Activated CD4-positive, alpha-beta memory T cell treated with anti-CD3 and anti-CD28 coated beads for 36 hours (primary cell): ENCODE measurements at regions not wholly inside any gene's neighbourhood (a gene's known extent, or its start where the extent isn't known, plus 50 kb on each side); places are given as distances from the start of the nearest gene placed in this dataset.

Experiments used
- CTCF ChIA-PET: fragments of 350-600 bp; sonication (Branson Sonifier 250); formaldehyde crosslinking; loops from one replicate; lab custom pipeline; 2021; ENCODE audit warnings: antibody characterized with exemption, inconsistent platforms; lab: Charles Lee
- POLR2A ChIA-PET: fragments of 350-600 bp; sonication (Branson Sonifier 250); formaldehyde crosslinking; loops from one replicate; lab custom pipeline; 2021; ENCODE audit warnings: antibody characterized with exemption; lab: Charles Lee
- DNase-seq: peaks from one replicate; pipeline ENCODE4 v3.0.0-alpha.2; 2020
- H3K27ac Mint-ChIP-seq: one replicate; pipeline ENCODE4 v1.8.0; 2021; ENCODE audit warnings: mixed read lengths
- H3K27me3 Mint-ChIP-seq: one replicate; pipeline ENCODE4 v1.8.0; 2021; ENCODE audit warnings: mixed read lengths
- H3K36me3 Mint-ChIP-seq: one replicate; pipeline ENCODE4 v1.8.0; 2021; ENCODE audit warnings: mixed read lengths
- H3K4me1 Mint-ChIP-seq: one replicate; pipeline ENCODE4 v1.8.0; 2021; ENCODE audit warnings: low read depth, mixed read lengths
- H3K4me3 Mint-ChIP-seq: one replicate; pipeline ENCODE4 v1.8.0; 2021; ENCODE audit warnings: mild to moderate bottlenecking, mixed read lengths
- H3K9me3 Mint-ChIP-seq: one replicate; pipeline ENCODE4 v1.8.0; 2021; ENCODE audit warnings: mixed read lengths
- intact Hi-C: fragments of 100-400 bp; cut with micrococcal nuclease; formaldehyde crosslinking; loops from one replicate; pipeline ENCODE4 v1.15.1; 2023

- ChIA-PET CTCF (no interaction called here), POLR2A (no interaction called here)
- Mint-ChIP-seq H3K4me1 (no peaks in the 10 kb centered on the region), H3K27me3 (peaks cover 8% of the 10 kb centered on the region), H3K4me3 (no peak overlapping the region), H3K36me3 (no peaks in the 10 kb centered on the region), H3K9me3 (no peaks in the 10 kb centered on the region), H3K27ac (no peak overlapping the region)
- intact Hi-C loops, result no loop called here
- DNase-seq, result no peak
Observed at GRCh38 chr1:29785137-29785527, 548.8 kb downstream of the PTPRU start.

GRCh38 chr1:29784276-29785136, 548.2 kb downstream of the PTPRU start:
- H3K4me3 Mint-ChIP-seq, result no peak overlapping the region
- no peak for DNase-seq
- H3K9me3 Mint-ChIP-seq, result no peaks in the 10 kb centered on the region
- H3K27me3 Mint-ChIP-seq, result peaks cover 10% of the 10 kb centered on the region
- intact Hi-C loops, result no loop called here
- no peak overlapping the region for H3K27ac Mint-ChIP-seq
- H3K4me1 Mint-ChIP-seq, result no peaks in the 10 kb centered on the region
- POLR2A ChIA-PET, result no interaction called here
- H3K36me3 Mint-ChIP-seq, result no peaks in the 10 kb centered on the region
- CTCF ChIA-PET, result no interaction called here

GRCh38 chr1:29783508-29784275, 547.4 kb downstream of the PTPRU start:
- H3K27ac Mint-ChIP-seq, result no peak overlapping the region
- intact Hi-C loops, result no loop called here
- H3K4me1 Mint-ChIP-seq, result no peaks in the 10 kb centered on the region
- no peak for DNase-seq
- CTCF ChIA-PET, result interaction anchor here (1.4 kb wide), 1 partner anchor 9 kb away, joined by 5 read pairs; no protein-coding TSS in a partner anchor
- no peaks in the 10 kb centered on the region for H3K9me3 Mint-ChIP-seq
- H3K27me3 Mint-ChIP-seq, result peaks cover 16% of the 10 kb centered on the region
- H3K4me3 Mint-ChIP-seq, result no peak overlapping the region
- POLR2A ChIA-PET, result no interaction called here
- no peaks in the 10 kb centered on the region for H3K36me3 Mint-ChIP-seq

GRCh38 chr1:29782846-29783507, 546.7 kb downstream of the PTPRU start:
- no peaks in the 10 kb centered on the region for H3K9me3 Mint-ChIP-seq
- H3K27ac Mint-ChIP-seq, result no peak overlapping the region
- peaks cover 22% of the 10 kb centered on the region for H3K27me3 Mint-ChIP-seq
- CTCF ChIA-PET, result interaction anchor here (1.4 kb wide), 1 partner anchor 10 kb away, joined by 5 read pairs; no protein-coding TSS in a partner anchor
- H3K4me3 Mint-ChIP-seq, result no peak overlapping the region
- POLR2A ChIA-PET, result no interaction called here
- no peaks in the 10 kb centered on the region for H3K36me3 Mint-ChIP-seq
- DNase-seq, result no peak
- no peaks in the 10 kb centered on the region for H3K4me1 Mint-ChIP-seq
- intact Hi-C loops, result no loop called here

GRCh38 chr1:29779146-29779545, 542.8 kb downstream of the PTPRU start:
- Mint-ChIP-seq H3K4me3 (no peak overlapping the region), H3K36me3 (no peaks in the 10 kb centered on the region), H3K27me3 (peaks cover 35% of the 10 kb centered on the region), H3K9me3 (peaks cover 7% of the 10 kb centered on the region), H3K4me1 (no peaks in the 10 kb centered on the region), H3K27ac (no peak overlapping the region)
- POLR2A ChIA-PET, result no interaction called here
- DNase-seq, result no peak
- CTCF ChIA-PET, result no interaction called here
- intact Hi-C loops, result no loop called here

- Mint-ChIP-seq H3K36me3 (no peaks in the 10 kb centered on the region), H3K4me1 (no peaks in the 10 kb centered on the region), H3K9me3 (peaks cover 7% of the 10 kb centered on the region), H3K27ac (no peak overlapping the region), H3K27me3 (peaks cover 35% of the 10 kb centered on the region), H3K4me3 (no peak overlapping the region)
- ChIA-PET CTCF (no interaction called here), POLR2A (no interaction called here)
- intact Hi-C loops, result no loop called here
- no peak for DNase-seq
Observed at GRCh38 chr1:29777522-29777921, 541.2 kb downstream of the PTPRU start.

GRCh38 chr1:29774355-29774754, 538.0 kb downstream of the PTPRU start:
- no peak overlapping the region for H3K27ac Mint-ChIP-seq
- ChIA-PET CTCF (no interaction called here), POLR2A (no interaction called here)
- H3K4me3 Mint-ChIP-seq, result no peak overlapping the region
- no peaks in the 10 kb centered on the region for H3K4me1 Mint-ChIP-seq
- H3K36me3 Mint-ChIP-seq, result no peaks in the 10 kb centered on the region
- peaks cover 7% of the 10 kb centered on the region for H3K9me3 Mint-ChIP-seq
- no peak for DNase-seq
- intact Hi-C loops, result no loop called here
- H3K27me3 Mint-ChIP-seq, result peaks cover 28% of the 10 kb centered on the region

- Mint-ChIP-seq H3K4me3 (no peak overlapping the region), H3K27ac (no peak overlapping the region), H3K9me3 (peaks cover 7% of the 10 kb centered on the region), H3K4me1 (no peaks in the 10 kb centered on the region), H3K36me3 (no peaks in the 10 kb centered on the region), H3K27me3 (peaks cover 14% of the 10 kb centered on the region)
- DNase-seq, result no peak
- intact Hi-C loops, result no loop called here
- POLR2A ChIA-PET, result no interaction called here
- CTCF ChIA-PET, result no interaction called here
Observed at GRCh38 chr1:29772584-29773100, 536.3 kb downstream of the PTPRU start.

GRCh38 chr1:29767769-29768425, 531.6 kb downstream of the PTPRU start:
- POLR2A ChIA-PET, result no interaction called here
- DNase-seq, result no peak
- intact Hi-C loops, result no loop called here

GRCh38 chr1:29767088-29767685, 530.9 kb downstream of the PTPRU start:
- H3K36me3 Mint-ChIP-seq, result no peaks in the 10 kb centered on the region
- no peak overlapping the region for H3K27ac Mint-ChIP-seq
- H3K27me3 Mint-ChIP-seq, result peaks cover 10% of the 10 kb centered on the region
- CTCF ChIA-PET, result no interaction called here
- no peaks in the 10 kb centered on the region for H3K4me1 Mint-ChIP-seq
- POLR2A ChIA-PET, result no interaction called here
- H3K9me3 Mint-ChIP-seq, result no peaks in the 10 kb centered on the region
- intact Hi-C loops, result no loop called here
- no peak overlapping the region for H3K4me3 Mint-ChIP-seq
- DNase-seq, result no peak

More at GRCh38 chr1:29767769-29768425, 531.6 kb downstream of the PTPRU start:
- no peak overlapping the region for H3K4me3 Mint-ChIP-seq
- H3K4me1 Mint-ChIP-seq, result no peaks in the 10 kb centered on the region
- peaks cover 10% of the 10 kb centered on the region for H3K27me3 Mint-ChIP-seq
- CTCF ChIA-PET, result no interaction called here
- H3K27ac Mint-ChIP-seq, result no peak overlapping the region
- no peaks in the 10 kb centered on the region for H3K9me3 Mint-ChIP-seq
- no peaks in the 10 kb centered on the region for H3K36me3 Mint-ChIP-seq

- Mint-ChIP-seq H3K4me3 (no peak overlapping the region), H3K36me3 (no peaks in the 10 kb centered on the region), H3K27me3 (peaks cover 13% of the 10 kb centered on the region), H3K27ac (no peak overlapping the region), H3K4me1 (no peaks in the 10 kb centered on the region), H3K9me3 (no peaks in the 10 kb centered on the region)
- ChIA-PET POLR2A (no interaction called here), CTCF (no interaction called here)
- DNase-seq, result no peak
- intact Hi-C loops, result no loop called here
Observed at GRCh38 chr1:29762635-29763034, 526.3 kb downstream of the PTPRU start.
